AG10803 (cell line): ENCODE measurements at regions not wholly inside any gene's neighbourhood (a gene's known extent, or its start where the extent isn't known, plus 50 kb on each side); places are given as distances from the start of the nearest gene placed in this dataset.

Experiments
- DNase-seq: peaks from one replicate; pipeline ENCODE4 v3.0.0; 2010; ENCODE audit warnings: low read depth
- H3K4me3 ChIP-seq: 2 replicates; pipeline ENCODE4 v1.5.1; 2011; ENCODE audit warnings: mild to moderate bottlenecking, low read length, control low read depth
- TF ChIP-seq, protein P1 (sequence below): conservative IDR thresholded peaks from 2 replicates; pipeline ENCODE4 v1.5.1; 2011; ENCODE audit warnings: mild to moderate bottlenecking, low read length, control low read depth, inconsistent platforms

DNA sequence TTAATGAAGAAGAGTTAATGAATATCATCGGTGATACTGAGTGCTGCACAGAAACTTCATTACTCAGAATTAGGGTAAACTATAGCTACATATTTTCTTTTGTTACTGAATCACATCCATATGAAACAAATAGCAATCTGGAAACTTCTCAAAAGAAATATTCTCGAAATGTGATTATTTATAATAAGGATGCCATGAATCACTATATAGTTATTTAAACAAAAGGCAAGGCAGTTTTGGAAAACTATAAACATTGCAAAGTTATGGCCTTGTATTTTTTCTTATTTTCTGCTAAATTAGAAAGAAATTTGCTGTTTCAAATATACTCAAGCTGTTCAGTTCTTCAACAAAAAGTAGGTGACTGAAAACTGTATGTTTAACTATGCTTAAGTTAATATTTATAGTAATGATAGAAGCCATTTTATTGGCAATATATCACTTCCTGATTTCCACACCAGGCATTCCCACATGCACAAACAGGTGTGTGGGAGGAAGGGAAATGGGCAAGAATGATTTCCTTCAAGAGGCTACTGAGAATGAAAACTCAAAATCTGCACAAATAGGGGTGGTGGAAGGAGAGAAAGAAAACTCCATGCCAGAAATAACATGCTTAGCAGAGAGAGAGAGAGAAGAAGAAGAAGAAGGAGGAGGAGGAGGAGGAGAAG, 74.5 kb upstream of the FRY start:
- no peak overlapping the region for H3K4me3 ChIP-seq
- TF ChIP-seq, protein P1, sequence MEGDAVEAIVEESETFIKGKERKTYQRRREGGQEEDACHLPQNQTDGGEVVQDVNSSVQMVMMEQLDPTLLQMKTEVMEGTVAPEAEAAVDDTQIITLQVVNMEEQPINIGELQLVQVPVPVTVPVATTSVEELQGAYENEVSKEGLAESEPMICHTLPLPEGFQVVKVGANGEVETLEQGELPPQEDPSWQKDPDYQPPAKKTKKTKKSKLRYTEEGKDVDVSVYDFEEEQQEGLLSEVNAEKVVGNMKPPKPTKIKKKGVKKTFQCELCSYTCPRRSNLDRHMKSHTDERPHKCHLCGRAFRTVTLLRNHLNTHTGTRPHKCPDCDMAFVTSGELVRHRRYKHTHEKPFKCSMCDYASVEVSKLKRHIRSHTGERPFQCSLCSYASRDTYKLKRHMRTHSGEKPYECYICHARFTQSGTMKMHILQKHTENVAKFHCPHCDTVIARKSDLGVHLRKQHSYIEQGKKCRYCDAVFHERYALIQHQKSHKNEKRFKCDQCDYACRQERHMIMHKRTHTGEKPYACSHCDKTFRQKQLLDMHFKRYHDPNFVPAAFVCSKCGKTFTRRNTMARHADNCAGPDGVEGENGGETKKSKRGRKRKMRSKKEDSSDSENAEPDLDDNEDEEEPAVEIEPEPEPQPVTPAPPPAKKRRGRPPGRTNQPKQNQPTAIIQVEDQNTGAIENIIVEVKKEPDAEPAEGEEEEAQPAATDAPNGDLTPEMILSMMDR = no peak
- DNase-seq = peak; percentile 54

DNA sequence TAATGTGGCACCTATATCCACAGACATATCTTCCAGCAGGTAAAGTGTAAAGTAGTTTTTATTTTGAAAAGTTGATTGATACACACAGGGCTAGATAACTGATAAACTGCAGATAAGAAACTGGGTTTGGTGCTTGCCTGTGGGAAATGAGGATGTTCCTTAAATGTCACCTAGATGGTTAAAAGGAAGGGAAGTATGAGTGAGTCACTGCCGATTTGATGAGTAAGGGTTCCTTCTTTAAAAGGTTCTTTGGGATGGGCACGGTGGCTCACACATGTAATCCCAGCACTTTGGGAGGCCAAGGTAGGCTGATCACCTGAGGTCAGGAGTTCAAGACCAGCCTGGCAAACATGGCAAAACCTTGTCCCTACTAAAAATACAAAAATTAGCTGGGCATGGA, 73.8 kb upstream of the FRY start:
- no peak overlapping the region for H3K4me3 ChIP-seq
- TF ChIP-seq, protein P1 = no peak

DNA sequence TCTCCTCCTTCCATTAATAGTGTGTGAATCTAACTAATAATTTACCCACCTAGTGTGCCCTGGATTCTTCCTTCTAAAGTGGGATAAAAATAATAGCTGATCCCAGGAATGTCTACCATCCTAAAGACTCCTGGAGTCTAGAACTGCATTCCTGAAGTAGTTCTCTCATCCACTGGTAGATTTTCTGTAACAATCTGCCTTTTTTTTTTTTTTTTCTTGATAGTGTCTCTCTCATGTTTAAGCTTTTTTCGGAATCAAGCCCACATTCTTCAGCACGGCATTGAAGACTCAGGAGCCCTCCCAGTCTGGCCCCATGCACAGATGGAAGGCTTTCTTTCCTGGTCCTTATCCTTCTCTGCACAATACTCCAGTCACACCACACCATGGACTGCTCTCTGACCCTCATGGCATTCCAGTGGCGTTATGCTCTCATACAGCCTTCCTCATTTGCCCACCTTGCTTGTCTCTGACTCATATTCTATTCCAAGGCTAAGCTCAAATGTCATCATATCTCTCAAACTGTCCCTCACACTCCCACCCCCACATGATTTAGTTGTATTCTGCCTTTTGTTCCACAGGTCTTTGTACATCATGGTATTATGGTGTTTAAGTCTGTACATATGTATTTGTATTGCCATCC, 68.7 kb upstream of the FRY start:
- DNase-seq = no peak

More for the DNA sequence above, 73.8 kb upstream of the FRY start:
- no peak for DNase-seq

GRCh38 chr13:31963631-31964030, 67.9 kb upstream of the FRY start:
- TF ChIP-seq, protein P1 = no peak
- no peak overlapping the region for H3K4me3 ChIP-seq
- no peak for DNase-seq

More for the DNA sequence above, 68.7 kb upstream of the FRY start:
- TF ChIP-seq, protein P1 = no peak
- no peak overlapping the region for H3K4me3 ChIP-seq

GRCh38 chr13:31964168-31964567, 67.4 kb upstream of the FRY start:
- TF ChIP-seq, protein P1 = no peak
- no peak overlapping the region for H3K4me3 ChIP-seq
- no peak for DNase-seq

GRCh38 chr13:31965361-31966066, 66.1 kb upstream of the FRY start:
- DNase-seq = peak; percentile 58
- TF ChIP-seq, protein P1 = no peak
- no peak overlapping the region for H3K4me3 ChIP-seq
